HCT116 (cell line): ENCODE measurements at regions not wholly inside any gene's neighbourhood (a gene's known extent, or its start where the extent isn't known, plus 50 kb on each side); places are given as distances from the start of the nearest gene placed in this dataset.

Experiments
- CEBPB ChIP-seq: IDR thresholded peaks from 2 replicates; pipeline ENCODE4 v1.6.1; 2012; ENCODE audit warnings: low read depth
- CTCF ChIP-seq, 3 experiments: fragments of 200-600 bp in 1 of 3; sonication (generic) in 1 of 3; IDR thresholded peaks in 2 of 3; conservative IDR thresholded peaks in 1 of 3; 2 replicates each; pipeline ENCODE4 v1.5.1; 2012 to 2017; ENCODE audit warnings: low read depth in 2 of 3, low read length in 2 of 3, antibody characterized with exemption in 1 of 3, borderline replicate concordance in 1 of 3, control low read depth in 1 of 3, mild to moderate bottlenecking in 1 of 3, mixed read lengths in 1 of 3, mixed run types in 1 of 3, moderate library complexity in 1 of 3; ENCODE audit not compliant: insufficient read depth in 1 of 3
- JUND ChIP-seq: IDR thresholded peaks from 2 replicates; pipeline ENCODE4 v1.6.1; 2012
- POLR2AphosphoS5 ChIP-seq: IDR thresholded peaks from 2 replicates; pipeline ENCODE4 v1.6.1; 2011; ENCODE audit warnings: mild to moderate bottlenecking, low read depth, low read length, moderate library complexity

- TF ChIP-seq POLR2AphosphoS5 (no peak), CTCF (IDR thresholded peaks at IDR 0.05 in 2 of 3, conservative IDR thresholded peaks at IDR 0.05 in 1 of 3; ENCODE audit: borderline replicate concordance in 1 of 3, insufficient read depth in 1 of 3, low read depth in 2 of 3, low read length in 2 of 3) (no peak), JUND (no peak), CEBPB (no peak)
These were observed 340.4 kb upstream of the KCNMB2 start for GRCh38 chr3:178195824-178196223.
